ENCODE measurements at regions not wholly inside any gene's neighbourhood (a gene's known extent, or its start where the extent isn't known, plus 50 kb on each side); places are given as distances from the start of the nearest gene placed in this dataset.

- no peak for TF ChIP-seq CTCF (IDR thresholded peaks at IDR 0.05)
- no peak for TF ChIP-seq EP300 (IDR thresholded peaks at IDR 0.05)
Observed at GRCh38 chr5:152072091-152072490, 147.4 kb upstream of the GLRA1 start.

Measured in tibial nerve (tissue), 4 donors.